IMR-90 (cell line): ENCODE measurements at regions not wholly inside any gene's neighbourhood (a gene's known extent, or its start where the extent isn't known, plus 50 kb on each side); places are given as distances from the start of the nearest gene placed in this dataset.

Experiments
- ATAC-seq: fragments of 200-7000 bp; cut with Tn5 transposase; 2 replicates; pipeline ENCODE4 v1.9.1; 2020; ENCODE audit warnings: low read depth, mild to moderate bottlenecking, moderate library complexity
- BruUV-seq: library from RNA; stranded (reverse); fragments of 400-500 nt; replicated peaks from 2 replicates; lab custom pipeline; 2021; lab: Mats Ljungman, UMichigan
- CTCF ChIA-PET: fragments of 300-600 bp; formaldehyde crosslinking; extraction: SDS; loops from one replicate; lab custom pipeline; 2021; ENCODE audit warnings: antibody characterized with exemption; lab: Yijun Ruan, JAX
- POLR2A ChIA-PET: fragments of 300-600 bp; sonication (Branson Sonifier 250); formaldehyde crosslinking; loops from one replicate; lab custom pipeline; 2022; ENCODE audit warnings: antibody characterized with exemption; ENCODE audit not compliant: unreplicated experiment; lab: Charles Lee
- DNase-seq: peaks from one replicate; pipeline ENCODE4 v3.0.0; 2013
- H2AFZ ChIP-seq: replicated peaks from 2 replicates; pipeline ENCODE3; 2013; ENCODE audit warnings: low read length, mild to moderate bottlenecking; ENCODE audit not compliant: poor library complexity
- H2AK5ac ChIP-seq: 2 replicates; pipeline ENCODE4 v1.6.1; 2013; ENCODE audit warnings: low read depth, low read length, inconsistent platforms
- H2AK9ac ChIP-seq: replicated peaks from 2 replicates; pipeline ENCODE3; 2013; ENCODE audit warnings: mild to moderate bottlenecking, low read depth, low read length, moderate library complexity; ENCODE audit not compliant: poor library complexity
- H2BK120ac ChIP-seq: 2 replicates; pipeline ENCODE4 v1.6.1; 2013; ENCODE audit warnings: low read depth, low read length, inconsistent platforms
- H2BK15ac ChIP-seq: 3 replicates; pipeline ENCODE4 v1.6.1; 2013; ENCODE audit warnings: low read depth, low read length, inconsistent platforms
- H2BK20ac ChIP-seq: 2 replicates; pipeline ENCODE4 v1.6.1; 2013; ENCODE audit warnings: low read depth, mild to moderate bottlenecking, inconsistent platforms, low read length, moderate library complexity
- H2BK5ac ChIP-seq: 2 replicates; pipeline ENCODE4 v1.6.1; 2013; ENCODE audit warnings: mild to moderate bottlenecking, low read depth, low read length, inconsistent platforms; ENCODE audit not compliant: poor library complexity, severe bottlenecking
- H3K14ac ChIP-seq: replicated peaks from 2 replicates; pipeline ENCODE4 v1.6.1; 2013; ENCODE audit warnings: low read depth, low read length, inconsistent platforms
- H3K18ac ChIP-seq: 2 replicates; pipeline ENCODE4 v1.6.1; 2013; ENCODE audit warnings: low read depth, low read length, control low read depth
- H3K23ac ChIP-seq: 2 replicates; pipeline ENCODE4 v1.6.1; 2013; ENCODE audit warnings: low read depth, low read length, inconsistent platforms
- H3K27ac ChIP-seq: 2 replicates; pipeline ENCODE4 v1.5.1; 2013; ENCODE audit warnings: mild to moderate bottlenecking, control low read depth, low read length; ENCODE audit not compliant: insufficient read depth
- H3K27me3 ChIP-seq: 2 replicates; pipeline ENCODE4 v1.6.1; 2013; ENCODE audit warnings: low read length; ENCODE audit not compliant: control insufficient read depth, insufficient read depth
- H3K36me3 ChIP-seq: 2 replicates; pipeline ENCODE4 v1.6.1; 2013; ENCODE audit warnings: low read length, mixed read lengths; ENCODE audit not compliant: control insufficient read depth, insufficient read depth
- H3K4ac ChIP-seq: 2 replicates; pipeline ENCODE4 v1.6.1; 2013; ENCODE audit warnings: low read depth, low read length, inconsistent platforms
- H3K4me1 ChIP-seq: 2 replicates; pipeline ENCODE4 v1.6.1; 2013; ENCODE audit warnings: low read length, mixed read lengths; ENCODE audit not compliant: control insufficient read depth, insufficient read depth
- H3K4me2 ChIP-seq: 2 replicates; pipeline ENCODE4 v1.6.1; 2013; ENCODE audit warnings: low read depth, mild to moderate bottlenecking, control low read depth, low read length, moderate library complexity
- H3K4me3 ChIP-seq: 2 replicates; pipeline ENCODE4 v1.5.1; 2013; ENCODE audit warnings: low read depth, mild to moderate bottlenecking, control low read depth, low read length, moderate library complexity; ENCODE audit not compliant: insufficient read depth
- H3K56ac ChIP-seq: 2 replicates; pipeline ENCODE4 v1.6.1; 2013; ENCODE audit warnings: low read length, inconsistent platforms; ENCODE audit not compliant: insufficient read depth; ENCODE audit errors: extremely low read depth
- H3K79me1 ChIP-seq, 2 experiments: 2 replicates each; pipeline ENCODE4 v1.6.1; 2013; ENCODE audit warnings: low read length in 2 of 2, inconsistent platforms in 1 of 2, low read depth in 1 of 2
- H3K9ac ChIP-seq: 2 replicates; pipeline ENCODE4 v1.6.1; 2013; ENCODE audit warnings: low read depth, low read length, control low read depth
- H3K9me1 ChIP-seq: 2 replicates; pipeline ENCODE4 v1.6.1; 2013; ENCODE audit warnings: low read length, inconsistent platforms; ENCODE audit not compliant: insufficient read depth
- H3K9me3 ChIP-seq: 2 replicates; pipeline ENCODE4 v1.6.1; 2013; ENCODE audit warnings: low read length; ENCODE audit not compliant: control insufficient read depth, insufficient read depth
- H4K20me1 ChIP-seq: 2 replicates; pipeline ENCODE4 v1.6.1; 2013; ENCODE audit warnings: low read length, inconsistent platforms; ENCODE audit not compliant: insufficient read depth
- H4K5ac ChIP-seq: 2 replicates; pipeline ENCODE4 v1.6.1; 2013; ENCODE audit warnings: mild to moderate bottlenecking, low read depth, low read length, control low read depth
- H4K8ac ChIP-seq, 2 experiments: 2 replicates each; pipeline ENCODE4 v1.6.1; 2013; ENCODE audit warnings: low read depth in 2 of 2, low read length in 2 of 2, control low read depth in 1 of 2, inconsistent platforms in 1 of 2
- H4K91ac ChIP-seq: 2 replicates; pipeline ENCODE4 v1.6.1; 2013; ENCODE audit warnings: low read depth, low read length, inconsistent platforms; ENCODE audit not compliant: insufficient read depth
- CTCF ChIP-seq: conservative IDR thresholded peaks from 2 replicates; pipeline ENCODE4 v1.5.1; 2012; ENCODE audit warnings: mild to moderate bottlenecking, low read depth, low read length, improper control_type of control experiment
- MXI1 ChIP-seq: IDR thresholded peaks from 2 replicates; pipeline ENCODE4 v1.6.1; 2012; ENCODE audit warnings: low read depth, mild to moderate bottlenecking, low read length, moderate library complexity, borderline replicate concordance
- RCOR1 ChIP-seq: IDR thresholded peaks from 2 replicates; pipeline ENCODE4 v1.6.1; 2012; ENCODE audit warnings: mild to moderate bottlenecking, low read length, improper control_type of control experiment; ENCODE audit not compliant: insufficient replicate concordance
- WGBS, 2 experiments: methylation state at CpG; one replicate each; pipeline versions ENCODE4 v1.1.5 to v1.1.7; 2013; ENCODE audit warnings: missing lambda C conversion rate in 2 of 2; ENCODE audit not compliant: insufficient read length in 1 of 2; ENCODE audit errors: extremely low coverage in 2 of 2; 5-methylcytosine and 5-hydroxymethylcytosine counted together
- dilution Hi-C: fragments of 300-500 bp; cut with HindIII; formaldehyde crosslinking; loops from one replicate; pipeline ENCODE4 v1.14.3; 2018; ENCODE audit warnings: low sequenced_read_pairs; ENCODE audit not compliant: unreplicated experiment
- in situ Hi-C: fragments of 300-500 bp; cut with MboI; formaldehyde crosslinking; loops from 3 replicates; pipeline ENCODE4 v1.14.3; 2019; ENCODE audit warnings: low sequenced_read_pairs, inconsistent platforms, mixed read lengths
- intact Hi-C: fragments of 100-400 bp; cut with micrococcal nuclease; formaldehyde crosslinking; loops from 2 replicates; pipeline ENCODE4 v1.10.0; 2022

GRCh38 chr5:154571325-154572035 is 93.5 kb upstream of the HAND1 start:
- in situ Hi-C loops: no loop called here
- Histone ChIP-seq H4K91ac (no peak overlapping the region), H4K5ac (no peak overlapping the region), H3K14ac (no peak overlapping the region), H3K4me2 (no peak overlapping the region), H3K79me1 (no peaks in the 10 kb centered on the region), H3K27ac (no peak overlapping the region), H3K9me1 (no peaks in the 10 kb centered on the region), H4K20me1 (no peaks in the 10 kb centered on the region), H3K56ac (no peak overlapping the region), H2BK15ac (no peak overlapping the region), H3K4me3 (no peak overlapping the region), H3K4ac (no peak overlapping the region), H2AK5ac (no peak overlapping the region), H3K23ac (no peak overlapping the region), H3K27me3 (peaks cover 39% of the 10 kb centered on the region), H3K9me3 (no peaks in the 10 kb centered on the region), H2BK20ac (no peak overlapping the region), H3K18ac (no peak overlapping the region), H3K9ac (no peak overlapping the region), H2BK5ac (no peak overlapping the region), H2AK9ac (no peak overlapping the region), H4K8ac (no peak overlapping the region), H2AFZ (no peak overlapping the region), H2BK120ac (no peak overlapping the region), H3K36me3 (no peaks in the 10 kb centered on the region), H3K4me1 (no peaks in the 10 kb centered on the region)
- ATAC-seq (no peak), DNase-seq (no peak)
- intact Hi-C loops: no loop called here
- CTCF ChIA-PET: no interaction called here
- dilution Hi-C loops: no loop called here
- POLR2A ChIA-PET: no interaction called here
- BruUV-seq: no TSS peak
- WGBS, 2 experiments: 0% methylated on average over 2 of the region's 6 CpGs; no CpG with 5 or more reads in 1 of the 2 experiments
- TF ChIP-seq MXI1: no peak
- TF ChIP-seq CTCF: no peak
- TF ChIP-seq RCOR1: no peak
